ENCODE measurements at regions not wholly inside any gene's neighbourhood (a gene's known extent, or its start where the extent isn't known, plus 50 kb on each side); places are given as distances from the start of the nearest gene placed in this dataset.
A peak's percentile ranks its signal among the peaks of the same experiment; 100 is the strongest.
"Not testable (repeated sequence)": the region's sequence is repeated elsewhere in the genome, so short reads cannot be mapped to it uniquely, and the experiment has no call there.

- peaks cover 35% of the 10 kb centered on the region for H3K36me3 Mint-ChIP-seq (ENCODE audit: low read depth)
- H3K9me3 Mint-ChIP-seq: peaks cover 25% of the 10 kb centered on the region
- DNase-seq: peak; percentile 62
- H3K27ac Mint-ChIP-seq: peak overlapping the region; percentile 88
- ChIA-PET CTCF (interaction anchor here (1.0 to 1.4 kb wide), 2 partner anchors 12 to 161 kb away, joined by 3 to 4 read pairs; no protein-coding TSS in a partner anchor), POLR2A (no interaction called here)
- no peak overlapping the region for H3K4me3 Mint-ChIP-seq
- H3K4me1 Mint-ChIP-seq: peaks cover 60% of the 10 kb centered on the region
- no peaks in the 10 kb centered on the region for H3K27me3 Mint-ChIP-seq
Measured at GRCh38 chr2:189304360-189304759, 124.8 kb upstream of the COL5A2 start.

GRCh38 chr2:189305291-189305943, 125.9 kb upstream of the COL5A2 start:
- peaks cover 50% of the 10 kb centered on the region for H3K4me1 Mint-ChIP-seq
- POLR2A ChIA-PET: no interaction called here

GRCh38 chr2:189306525-189306924, 127.0 kb upstream of the COL5A2 start:
- H3K9me3 Mint-ChIP-seq: peaks cover 18% of the 10 kb centered on the region
- H3K4me3 Mint-ChIP-seq: no peak overlapping the region
- peaks cover 26% of the 10 kb centered on the region for H3K36me3 Mint-ChIP-seq (ENCODE audit: low read depth)
- H3K4me1 Mint-ChIP-seq: peaks cover 41% of the 10 kb centered on the region
- H3K27ac Mint-ChIP-seq: no peak overlapping the region
- no peak for DNase-seq
- CTCF ChIA-PET: no interaction called here
- no peaks in the 10 kb centered on the region for H3K27me3 Mint-ChIP-seq
- POLR2A ChIA-PET: no interaction called here

More at GRCh38 chr2:189305291-189305943, 125.9 kb upstream of the COL5A2 start:
- no peak for DNase-seq
- Mint-ChIP-seq H3K36me3 (ENCODE audit: low read depth) (peaks cover 29% of the 10 kb centered on the region), H3K9me3 (peaks cover 20% of the 10 kb centered on the region), H3K4me3 (no peak overlapping the region), H3K27me3 (no peaks in the 10 kb centered on the region), H3K27ac (no peak overlapping the region)
- CTCF ChIA-PET: interaction anchor here (1.4 kb wide), 1 partner anchor 13 kb away, joined by 3 read pairs; no protein-coding TSS in a partner anchor

GRCh38 chr2:189308056-189308790, 128.7 kb upstream of the COL5A2 start:
- ChIA-PET POLR2A (no interaction called here), CTCF (no interaction called here)
- DNase-seq: no peak
- no peak overlapping the region for H3K4me3 Mint-ChIP-seq
- H3K9me3 Mint-ChIP-seq: peaks cover 12% of the 10 kb centered on the region
- no peaks in the 10 kb centered on the region for H3K27me3 Mint-ChIP-seq
- no peak overlapping the region for H3K27ac Mint-ChIP-seq
- peaks cover 17% of the 10 kb centered on the region for H3K36me3 Mint-ChIP-seq (ENCODE audit: low read depth)
- peaks cover 37% of the 10 kb centered on the region for H3K4me1 Mint-ChIP-seq

GRCh38 chr2:189309331-189309730, 129.8 kb upstream of the COL5A2 start:
- Mint-ChIP-seq H3K27ac (no peak overlapping the region), H3K4me1 (peaks cover 33% of the 10 kb centered on the region), H3K36me3 (ENCODE audit: low read depth) (peaks cover 7% of the 10 kb centered on the region), H3K4me3 (no peak overlapping the region), H3K9me3 (peaks cover 4% of the 10 kb centered on the region), H3K27me3 (no peaks in the 10 kb centered on the region)
- CTCF ChIA-PET: no interaction called here
- POLR2A ChIA-PET: no interaction called here
- no peak for DNase-seq

GRCh38 chr2:189312211-189312610, 129.1 kb upstream of the WDR75 start:
- ChIA-PET POLR2A (no interaction called here), CTCF (no interaction called here)
- H3K4me1 Mint-ChIP-seq: peaks cover 20% of the 10 kb centered on the region
- peak overlapping the region; percentile 52 for H3K27ac Mint-ChIP-seq
- H3K9me3 Mint-ChIP-seq: peaks cover 2% of the 10 kb centered on the region
- H3K4me3 Mint-ChIP-seq: no peak overlapping the region
- no peaks in the 10 kb centered on the region for H3K27me3 Mint-ChIP-seq
- peaks cover 2% of the 10 kb centered on the region for H3K36me3 Mint-ChIP-seq (ENCODE audit: low read depth)
- DNase-seq: no peak

- Mint-ChIP-seq H3K4me1 (peaks cover 20% of the 10 kb centered on the region), H3K27me3 (no peaks in the 10 kb centered on the region), H3K9me3 (peaks cover 2% of the 10 kb centered on the region), H3K4me3 (no peak overlapping the region), H3K27ac (peak overlapping the region; percentile 52), H3K36me3 (ENCODE audit: low read depth) (peaks cover 2% of the 10 kb centered on the region)
- no peak for DNase-seq
- POLR2A ChIA-PET: no interaction called here
- CTCF ChIA-PET: no interaction called here
Measured at GRCh38 chr2:189312643-189313042, 128.6 kb upstream of the WDR75 start.

- CTCF ChIA-PET: no interaction called here
Measured at GRCh38 chr2:189318761-189319160, 122.5 kb upstream of the WDR75 start.

GRCh38 chr2:189319424-189319823, 121.8 kb upstream of the WDR75 start:
- CTCF ChIA-PET; H3K4me3 Mint-ChIP-seq; DNase-seq; H3K9me3 Mint-ChIP-seq; H3K27ac Mint-ChIP-seq; H3K36me3 Mint-ChIP-seq (ENCODE audit: low read depth); POLR2A ChIA-PET; H3K27me3 Mint-ChIP-seq; H3K4me1 Mint-ChIP-seq: not testable (repeated sequence)

More at GRCh38 chr2:189318761-189319160, 122.5 kb upstream of the WDR75 start:
- Mint-ChIP-seq H3K9me3 (no peaks in the 10 kb centered on the region), H3K27me3 (no peaks in the 10 kb centered on the region), H3K4me1 (peaks cover 6% of the 10 kb centered on the region), H3K27ac (no peak overlapping the region), H3K36me3 (ENCODE audit: low read depth) (no peaks in the 10 kb centered on the region), H3K4me3 (no peak overlapping the region)
- POLR2A ChIA-PET: no interaction called here
- DNase-seq: no peak

GRCh38 chr2:189327879-189328847, 113.1 kb upstream of the WDR75 start:
- H3K9me3 Mint-ChIP-seq: peaks cover 9% of the 10 kb centered on the region
- ChIA-PET POLR2A (no interaction called here), CTCF (no interaction called here)
- no peak for DNase-seq
- no peaks in the 10 kb centered on the region for H3K27me3 Mint-ChIP-seq
- H3K4me3 Mint-ChIP-seq: no peak overlapping the region
- no peak overlapping the region for H3K27ac Mint-ChIP-seq
- H3K36me3 Mint-ChIP-seq (ENCODE audit: low read depth): no peaks in the 10 kb centered on the region
- H3K4me1 Mint-ChIP-seq: no peaks in the 10 kb centered on the region

GRCh38 chr2:189328848-189329245, 112.4 kb upstream of the WDR75 start:
- no peak overlapping the region for H3K27ac Mint-ChIP-seq
- no peak overlapping the region for H3K4me3 Mint-ChIP-seq
- ChIA-PET CTCF (no interaction called here), POLR2A (no interaction called here)
- no peaks in the 10 kb centered on the region for H3K36me3 Mint-ChIP-seq (ENCODE audit: low read depth)
- no peak for DNase-seq
- peaks cover 12% of the 10 kb centered on the region for H3K9me3 Mint-ChIP-seq
- no peaks in the 10 kb centered on the region for H3K27me3 Mint-ChIP-seq
- no peaks in the 10 kb centered on the region for H3K4me1 Mint-ChIP-seq

- POLR2A ChIA-PET: no interaction called here
- peaks cover 2% of the 10 kb centered on the region for H3K36me3 Mint-ChIP-seq (ENCODE audit: low read depth)
Measured at GRCh38 chr2:189336276-189336975, 104.8 kb upstream of the WDR75 start.

More at GRCh38 chr2:189336276-189336975, 104.8 kb upstream of the WDR75 start:
- no peak for DNase-seq
- H3K9me3 Mint-ChIP-seq: peaks cover 22% of the 10 kb centered on the region
- H3K4me3 Mint-ChIP-seq: no peak overlapping the region
- no peak overlapping the region for H3K27ac Mint-ChIP-seq
- CTCF ChIA-PET: no interaction called here
- no peaks in the 10 kb centered on the region for H3K27me3 Mint-ChIP-seq
- no peaks in the 10 kb centered on the region for H3K4me1 Mint-ChIP-seq
